Coronary artery (tissue), 2 donors: ENCODE measurements at regions not wholly inside any gene's neighbourhood (a gene's known extent, or its start where the extent isn't known, plus 50 kb on each side); places are given as distances from the start of the nearest gene placed in this dataset.
"Not testable (repeated sequence)": the region's sequence is repeated elsewhere in the genome, so short reads cannot be mapped to it uniquely, and the experiment has no call there.

Source experiments
- DNase-seq: peaks from one replicate; pipeline ENCODE4 v3.0.0-alpha.2; 2017; ENCODE audit warnings: low spot score
- H3K27ac ChIP-seq, 2 donors: fragments of 200-600 bp; sonication (generic); one replicate each; pipeline ENCODE4 v1.5.1; 2016 to 2019
- H3K4me3 ChIP-seq: fragments of 200-600 bp; sonication (generic); 2 replicates; pipeline ENCODE4 v1.5.1; 2016; ENCODE audit warnings: mild to moderate bottlenecking, moderate library complexity
- TF ChIP-seq, protein P1 (sequence below): fragments of 200-600 bp; sonication (generic); IDR thresholded peaks from one replicate; pipeline ENCODE4 v1.5.1; 2019; ENCODE audit warnings: antibody characterized with exemption

GRCh38 chr6:160871320-160871719, 120.2 kb upstream of the MAP3K4 start:
- TF ChIP-seq, protein P1, sequence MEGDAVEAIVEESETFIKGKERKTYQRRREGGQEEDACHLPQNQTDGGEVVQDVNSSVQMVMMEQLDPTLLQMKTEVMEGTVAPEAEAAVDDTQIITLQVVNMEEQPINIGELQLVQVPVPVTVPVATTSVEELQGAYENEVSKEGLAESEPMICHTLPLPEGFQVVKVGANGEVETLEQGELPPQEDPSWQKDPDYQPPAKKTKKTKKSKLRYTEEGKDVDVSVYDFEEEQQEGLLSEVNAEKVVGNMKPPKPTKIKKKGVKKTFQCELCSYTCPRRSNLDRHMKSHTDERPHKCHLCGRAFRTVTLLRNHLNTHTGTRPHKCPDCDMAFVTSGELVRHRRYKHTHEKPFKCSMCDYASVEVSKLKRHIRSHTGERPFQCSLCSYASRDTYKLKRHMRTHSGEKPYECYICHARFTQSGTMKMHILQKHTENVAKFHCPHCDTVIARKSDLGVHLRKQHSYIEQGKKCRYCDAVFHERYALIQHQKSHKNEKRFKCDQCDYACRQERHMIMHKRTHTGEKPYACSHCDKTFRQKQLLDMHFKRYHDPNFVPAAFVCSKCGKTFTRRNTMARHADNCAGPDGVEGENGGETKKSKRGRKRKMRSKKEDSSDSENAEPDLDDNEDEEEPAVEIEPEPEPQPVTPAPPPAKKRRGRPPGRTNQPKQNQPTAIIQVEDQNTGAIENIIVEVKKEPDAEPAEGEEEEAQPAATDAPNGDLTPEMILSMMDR, result no peak
- DNase-seq, result no peak
- H3K27ac ChIP-seq, result no peak overlapping the region
- no peak overlapping the region for H3K4me3 ChIP-seq

- TF ChIP-seq, protein P1, result no peak
- Histone ChIP-seq H3K4me3 (no peak overlapping the region), H3K27ac (no peak overlapping the region)
- no peak for DNase-seq
These were observed 110.3 kb upstream of the MAP3K4 start for GRCh38 chr6:160881148-160881808.

- no peak overlapping the region for H3K4me3 ChIP-seq
- no peak overlapping the region for H3K27ac ChIP-seq
- no peak for DNase-seq
- TF ChIP-seq, protein P1, result no peak
These were observed 109.6 kb upstream of the MAP3K4 start for GRCh38 chr6:160882006-160882405.

DNA sequence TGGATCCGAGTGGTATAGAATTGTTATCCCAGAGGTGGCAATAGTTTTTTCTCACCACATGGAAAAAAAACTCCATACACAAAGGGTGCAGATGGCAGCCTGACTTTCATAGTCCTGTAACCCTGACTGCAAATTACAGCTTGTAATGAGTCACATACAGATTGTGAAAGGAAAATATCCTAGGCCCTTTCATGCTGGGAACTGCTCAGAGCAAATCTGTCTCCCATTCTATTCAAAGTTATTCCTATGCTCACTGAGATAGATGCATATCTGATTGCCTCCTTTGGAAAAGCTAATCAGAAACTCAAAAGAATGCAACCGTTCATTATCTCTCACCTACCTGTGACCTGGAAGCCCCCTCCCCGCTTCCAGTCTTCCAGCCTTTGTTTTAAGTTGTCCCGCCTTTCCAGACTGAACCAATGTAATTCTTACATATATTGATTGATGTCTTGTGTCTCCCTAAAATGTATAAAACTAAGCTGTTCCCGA, 108.7 kb upstream of the MAP3K4 start:
- no peak for DNase-seq
- H3K4me3 ChIP-seq, result no peak overlapping the region
- TF ChIP-seq, protein P1, result no peak
- H3K27ac ChIP-seq, result no peak overlapping the region

DNA sequence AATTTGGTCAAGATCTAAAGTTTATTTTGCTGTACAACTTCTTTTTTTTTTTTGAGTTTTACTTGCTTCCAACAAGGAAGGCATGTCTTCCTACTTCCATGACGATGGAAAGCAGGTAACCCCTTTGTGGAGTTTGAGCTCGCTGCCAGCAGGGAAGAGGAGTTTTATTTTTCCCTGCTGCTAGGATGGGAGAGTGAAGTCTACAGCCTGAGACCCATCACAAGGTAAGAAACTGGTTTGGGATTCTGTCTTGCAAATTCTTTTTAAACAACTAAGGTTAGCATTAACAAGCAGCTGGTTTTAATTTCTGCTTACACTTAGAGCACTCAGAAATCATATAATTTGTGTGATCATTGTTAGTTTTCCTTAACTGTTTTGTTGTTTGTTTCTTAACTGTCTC, 108.0 kb upstream of the MAP3K4 start:
- Histone ChIP-seq H3K27ac (no peak overlapping the region), H3K4me3 (no peak overlapping the region)
- TF ChIP-seq, protein P1, result no peak
- no peak for DNase-seq

DNA sequence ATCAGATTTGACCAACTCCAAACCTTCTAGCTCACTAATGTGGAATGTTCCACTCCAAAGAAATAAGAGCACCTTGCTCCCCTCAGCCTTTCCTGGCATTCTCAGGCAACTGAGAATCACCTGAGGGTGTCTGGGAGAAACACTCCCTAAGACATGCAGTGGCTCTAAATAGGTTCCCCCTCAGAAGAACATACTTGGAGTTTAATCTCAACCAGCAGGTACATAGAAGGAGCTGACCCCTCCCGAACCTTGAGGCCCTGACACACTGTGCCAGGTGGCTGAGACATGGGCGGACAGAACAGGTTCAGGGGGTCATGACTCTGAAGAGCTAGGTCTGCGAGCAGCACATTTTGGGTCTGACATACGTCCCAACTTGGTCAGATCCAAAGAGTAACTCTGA, 107.6 kb upstream of the MAP3K4 start:
- Histone ChIP-seq H3K27ac (no peak overlapping the region), H3K4me3 (no peak overlapping the region)
- DNase-seq, result no peak
- TF ChIP-seq, protein P1, result no peak

DNA sequence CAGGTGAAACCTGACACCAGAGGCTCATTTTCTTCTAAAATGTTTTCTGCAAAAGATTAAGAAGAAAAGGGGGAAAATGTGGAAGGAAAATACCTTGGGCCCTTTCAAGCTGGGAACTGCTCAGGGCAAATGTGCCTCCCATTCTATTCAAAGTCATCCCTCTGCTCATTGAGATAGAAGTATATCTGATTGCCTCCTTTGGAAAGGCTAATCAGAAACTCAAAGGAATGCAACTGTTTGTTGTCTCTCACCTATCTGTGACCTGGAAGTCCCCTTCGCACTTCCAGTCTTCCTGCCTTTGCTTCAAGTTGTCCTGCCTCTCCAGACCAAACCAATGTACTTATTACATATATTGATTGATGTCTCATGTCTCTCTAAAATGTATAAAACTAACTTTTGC, 102.4 kb upstream of the MAP3K4 start:
- H3K4me3 ChIP-seq, DNase-seq, H3K27ac ChIP-seq: not testable (repeated sequence)
